GM19324 (cell line): ENCODE measurements at regions not wholly inside any gene's neighbourhood (a gene's known extent, or its start where the extent isn't known, plus 50 kb on each side); places are given as distances from the start of the nearest gene placed in this dataset.

Experiments used
- ATAC-seq: cut with Tn5 transposase; IDR thresholded peaks from one replicate; pipeline ENCODE4 v1.9.1; 2021; ENCODE audit warnings: mild to moderate bottlenecking, moderate library complexity; ENCODE audit not compliant: unreplicated experiment, low FRiP score

- no peak for ATAC-seq
Observed at GRCh38 chr5:158486566-158486965, 613.1 kb downstream of the EBF1 start.

DNA sequence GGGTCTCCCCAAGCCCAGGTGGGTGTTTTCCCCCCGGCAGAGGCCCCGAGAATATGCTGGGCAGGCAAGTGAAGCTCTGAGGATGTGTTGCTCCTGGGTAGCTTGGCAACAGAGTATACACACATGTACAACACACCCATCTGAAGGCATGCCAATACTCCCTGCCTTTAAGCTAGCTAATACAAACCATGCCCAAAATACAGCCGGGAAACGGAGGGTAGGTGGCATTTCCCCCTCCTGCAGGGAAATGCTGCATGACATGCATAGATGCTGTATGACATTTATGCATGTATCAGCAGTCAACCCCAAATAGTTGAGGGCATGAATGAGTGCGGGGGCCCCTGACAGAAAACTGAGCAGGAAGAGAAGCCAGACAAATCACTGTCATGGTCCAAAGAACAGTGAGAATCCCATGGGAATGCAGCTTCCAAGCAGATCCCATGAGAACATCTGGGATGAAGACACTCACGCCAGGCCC is 614.1 kb downstream of the EBF1 start:
- ATAC-seq: no peak

GRCh38 chr5:158485047-158485446 is 614.7 kb downstream of the EBF1 start:
- no peak for ATAC-seq

DNA sequence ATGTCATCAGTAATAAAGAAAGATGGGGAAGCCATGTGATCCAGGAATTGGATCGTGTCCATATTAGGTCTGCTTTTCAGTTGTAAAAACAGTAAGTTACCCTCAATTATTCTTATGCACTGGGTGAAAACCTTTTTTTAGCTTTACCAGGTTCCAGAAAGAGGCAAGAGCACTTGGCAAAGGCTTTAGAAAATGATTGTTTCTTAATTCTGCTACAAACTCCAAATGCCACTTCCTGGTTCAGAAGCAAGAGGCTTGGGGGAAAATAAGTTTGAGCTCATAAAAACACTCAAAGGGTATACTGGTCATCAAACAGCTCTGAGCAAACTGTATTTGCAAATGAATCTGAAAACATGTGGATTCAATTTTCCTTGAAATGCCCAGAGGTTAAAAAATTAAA is 615.6 kb downstream of the EBF1 start:
- ATAC-seq: no peak

DNA sequence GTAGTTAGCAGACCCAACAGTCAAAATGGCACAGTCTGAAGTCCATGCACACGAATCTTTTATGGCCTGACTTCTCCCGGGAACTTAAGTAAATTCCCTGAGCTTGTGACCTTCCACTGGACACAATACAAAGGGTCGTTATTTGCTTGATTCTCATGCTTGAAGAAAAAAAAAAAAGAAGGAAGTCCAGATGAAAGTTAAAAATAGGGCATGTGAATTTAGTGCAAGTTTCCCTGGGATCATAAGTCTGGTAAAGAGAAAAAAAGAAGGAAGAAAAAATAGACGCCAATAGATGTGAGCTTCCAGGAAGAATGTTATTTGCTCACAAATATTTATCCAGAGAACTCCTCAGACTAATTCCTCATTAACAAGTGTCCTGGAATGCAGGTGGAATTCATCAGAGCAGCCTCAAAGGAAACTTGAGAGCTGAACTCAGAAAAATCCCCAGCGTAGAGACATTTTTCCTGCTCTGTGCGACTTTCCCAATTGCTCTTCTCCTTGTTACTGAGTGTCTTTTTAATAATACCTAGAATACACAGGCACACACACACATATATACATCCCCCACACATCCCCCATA is 616.3 kb downstream of the EBF1 start:
- ATAC-seq: no peak

GRCh38 chr5:158482125-158482524 is 617.6 kb downstream of the EBF1 start:
- ATAC-seq: no peak

DNA sequence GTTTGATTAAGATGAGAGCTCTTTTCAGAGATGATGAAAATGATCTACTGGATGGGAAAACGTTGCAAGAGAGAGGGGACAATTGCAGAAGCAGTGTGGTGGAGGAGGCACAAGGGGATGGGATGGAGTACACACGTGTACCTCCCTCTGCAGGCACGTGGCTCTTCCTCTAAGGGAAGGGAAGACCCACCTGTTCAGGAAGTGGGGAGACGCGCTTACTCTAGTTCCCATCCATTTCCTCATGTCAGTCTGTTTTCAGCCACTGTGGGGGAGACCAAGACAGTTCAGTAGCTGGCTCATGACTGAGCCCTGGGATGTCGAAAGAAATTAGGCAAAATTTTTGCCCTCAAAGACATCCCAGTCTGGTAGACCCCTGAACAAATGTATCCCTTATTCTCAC is 619.2 kb upstream of the CLINT1 start:
- ATAC-seq: no peak

DNA sequence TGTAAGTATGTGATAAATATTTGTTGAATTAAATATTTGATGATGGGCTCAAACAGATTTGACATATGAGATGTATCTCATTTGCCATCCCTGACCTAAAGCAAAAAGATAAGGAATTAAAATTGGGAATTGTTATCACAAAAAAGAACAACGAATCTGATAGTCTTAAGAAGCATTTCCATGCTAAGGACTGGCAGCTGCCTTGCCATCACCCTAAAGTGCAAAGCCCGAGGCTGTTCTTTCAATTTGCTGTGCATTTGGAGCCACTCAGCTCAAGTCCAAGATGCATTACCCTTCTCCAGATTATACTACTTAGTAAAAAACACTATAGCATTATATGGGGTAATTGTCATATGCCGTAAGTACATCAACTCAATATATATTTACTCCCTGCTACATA is 618.3 kb upstream of the CLINT1 start:
- ATAC-seq: no peak

DNA sequence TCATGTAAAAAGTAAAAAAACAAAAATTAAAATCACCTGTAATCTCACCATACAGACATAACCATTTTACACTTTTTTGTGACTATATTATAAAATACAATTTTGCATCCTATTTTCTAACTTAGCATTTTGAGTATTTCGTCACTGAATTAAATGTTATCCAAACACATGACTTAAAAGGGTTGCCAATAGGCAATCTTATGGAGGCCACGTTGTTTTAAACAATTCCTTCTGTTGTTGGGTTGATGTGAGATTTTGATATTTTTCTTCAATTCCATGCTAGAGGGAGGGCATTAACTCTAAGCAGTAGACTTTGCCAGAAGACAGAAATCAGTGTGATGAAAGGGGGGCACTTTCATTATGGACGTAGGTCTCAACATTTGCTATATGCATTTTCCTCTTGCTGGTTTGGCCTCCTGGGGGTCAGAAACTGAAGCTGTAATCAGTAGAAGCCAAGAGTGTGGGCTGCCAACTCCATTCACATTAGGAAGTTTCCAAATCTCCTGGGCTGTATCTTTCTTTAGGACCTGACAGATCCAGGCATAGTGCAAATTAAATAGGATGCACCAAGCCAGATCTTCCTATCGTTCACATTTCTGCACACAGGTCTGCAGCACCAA is 614.2 kb upstream of the CLINT1 start:
- no peak for ATAC-seq

- no peak for ATAC-seq
Observed at GRCh38 chr5:158471535-158471924, 612.6 kb upstream of the CLINT1 start.

DNA sequence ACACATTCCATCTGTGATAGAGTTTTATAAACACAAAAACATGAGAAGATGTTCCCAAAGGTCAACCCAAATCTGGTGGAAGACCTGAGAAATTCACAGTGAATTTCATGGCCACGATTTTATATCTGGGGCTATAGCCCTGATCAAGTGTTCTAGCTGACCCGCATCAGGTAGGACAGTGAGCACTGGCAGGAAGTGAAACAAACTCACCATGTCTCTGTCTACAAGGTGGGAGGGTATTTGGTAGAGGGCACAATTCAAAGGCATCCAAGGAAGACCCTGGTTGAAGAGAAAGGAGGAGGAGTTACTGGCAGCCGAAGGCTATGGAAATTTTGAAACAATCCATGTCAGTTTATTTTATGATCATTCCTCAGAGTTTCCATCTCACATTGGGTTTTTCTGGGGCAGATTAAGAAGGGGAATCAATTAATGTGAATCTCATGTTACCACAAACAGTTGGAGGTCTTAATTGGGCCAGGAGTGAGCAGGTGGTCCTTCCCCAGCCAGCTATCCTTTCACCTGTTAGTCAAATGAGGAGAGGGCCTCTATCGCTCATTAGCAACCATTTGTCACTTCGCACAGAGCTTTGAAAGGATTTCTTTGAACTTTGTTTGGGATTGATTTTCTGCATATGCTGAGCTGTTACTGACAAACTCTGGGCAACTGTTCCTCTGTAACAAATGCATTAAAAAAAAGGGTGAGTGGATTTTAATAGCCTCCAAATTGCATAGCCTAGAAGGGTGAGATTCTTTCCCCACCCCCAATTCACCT is 612.0 kb upstream of the CLINT1 start:
- ATAC-seq: no peak

DNA sequence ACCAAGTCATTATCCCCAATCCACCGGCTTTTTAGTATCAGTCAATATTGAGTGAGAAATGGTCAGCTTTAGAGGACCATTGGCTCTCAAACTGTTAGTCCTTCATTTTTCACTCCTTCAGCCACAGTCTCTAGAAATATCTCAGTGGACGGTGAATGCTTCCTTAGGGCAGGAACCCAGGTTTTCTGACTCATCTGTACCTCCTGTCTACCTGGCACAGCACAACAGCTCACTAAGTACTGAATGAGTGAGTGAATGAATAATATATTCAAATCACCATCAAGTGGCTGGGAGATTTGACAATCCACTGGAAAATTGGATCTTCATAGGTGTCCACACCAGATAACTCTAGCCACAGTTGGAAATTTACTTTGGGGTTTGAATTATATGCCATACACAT is 609.5 kb upstream of the CLINT1 start:
- ATAC-seq: no peak

DNA sequence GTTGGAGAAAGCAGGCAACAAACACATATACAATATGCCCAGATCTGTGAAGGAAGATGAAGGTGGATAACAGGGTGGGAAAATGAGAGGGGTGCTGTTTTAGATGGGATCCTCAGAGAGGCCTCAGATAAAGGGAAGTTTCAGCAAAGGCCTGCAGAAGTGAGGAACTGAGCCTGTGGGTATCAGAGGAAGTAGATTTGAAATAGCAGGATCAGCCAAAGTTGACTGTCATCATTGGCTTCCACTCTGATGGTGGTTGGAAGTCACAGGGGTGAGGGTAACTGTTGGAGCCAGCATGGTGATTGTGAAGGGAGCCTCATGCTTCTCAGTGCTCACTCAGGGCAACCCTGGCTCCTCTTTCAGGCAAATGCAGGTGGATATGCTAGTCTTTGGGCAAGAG is 607.2 kb upstream of the CLINT1 start:
- ATAC-seq: no peak

DNA sequence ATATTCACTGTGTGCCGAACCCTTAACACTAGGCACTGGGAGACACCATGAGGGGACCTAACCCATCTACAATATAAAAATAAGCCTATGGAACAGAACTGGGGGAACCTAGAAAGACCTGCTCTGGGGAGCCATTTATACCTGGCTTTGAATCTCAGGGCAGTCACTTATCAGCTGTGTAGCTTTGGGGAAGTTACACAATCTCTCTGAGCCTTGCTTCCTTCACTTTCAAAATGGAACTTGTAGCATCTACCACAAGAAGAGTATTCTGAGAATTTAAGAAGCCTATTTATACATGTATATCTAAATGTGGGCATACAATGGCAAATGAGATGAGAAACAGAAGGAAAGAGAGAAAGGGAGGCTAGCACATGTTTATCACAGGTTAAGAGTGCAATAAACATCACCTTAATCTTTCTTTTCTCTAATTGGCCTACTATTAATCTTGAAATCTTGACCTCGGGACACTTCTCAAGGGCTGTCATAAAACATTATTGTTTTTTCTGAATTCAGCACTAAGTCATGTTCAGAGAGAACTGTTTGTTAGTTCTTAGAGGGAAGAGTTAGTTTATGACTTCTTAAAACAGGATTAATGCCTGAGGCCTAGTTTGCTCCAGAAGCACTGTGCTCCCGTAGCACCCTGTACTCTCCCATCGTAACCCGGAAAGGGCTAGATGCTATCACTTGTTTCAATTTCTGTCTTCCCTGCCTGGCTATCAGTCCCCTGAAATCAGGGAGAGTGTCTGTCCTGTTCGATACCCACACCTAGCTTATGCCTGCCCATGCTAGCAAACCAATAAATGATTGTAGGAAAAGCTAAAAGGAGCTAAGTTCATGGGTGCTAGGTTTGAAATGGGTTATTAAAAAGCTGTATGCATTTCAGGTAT is 606.4 kb upstream of the CLINT1 start:
- no peak for ATAC-seq

- no peak for ATAC-seq
Observed at GRCh38 chr5:158464383-158464782, 605.4 kb upstream of the CLINT1 start.

DNA sequence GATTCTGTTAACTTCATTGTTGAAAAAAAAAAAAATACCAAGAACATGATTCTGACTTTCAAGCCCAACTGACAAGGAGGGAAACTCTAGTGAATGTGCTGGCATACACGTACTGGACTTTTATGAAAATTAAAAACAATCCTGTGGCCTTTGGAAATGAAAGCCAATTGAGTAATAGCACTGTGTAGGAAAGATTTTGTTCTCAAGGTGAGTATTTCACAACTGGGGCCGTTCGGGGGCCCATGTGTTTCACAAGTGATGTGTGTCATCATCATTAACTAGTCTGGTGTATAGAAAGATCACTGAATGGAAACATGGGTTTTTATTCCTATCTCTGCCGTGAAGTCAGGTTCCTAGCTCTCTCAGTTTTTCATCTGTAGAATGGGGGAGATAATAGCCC is 605.0 kb upstream of the CLINT1 start:
- no peak for ATAC-seq

DNA sequence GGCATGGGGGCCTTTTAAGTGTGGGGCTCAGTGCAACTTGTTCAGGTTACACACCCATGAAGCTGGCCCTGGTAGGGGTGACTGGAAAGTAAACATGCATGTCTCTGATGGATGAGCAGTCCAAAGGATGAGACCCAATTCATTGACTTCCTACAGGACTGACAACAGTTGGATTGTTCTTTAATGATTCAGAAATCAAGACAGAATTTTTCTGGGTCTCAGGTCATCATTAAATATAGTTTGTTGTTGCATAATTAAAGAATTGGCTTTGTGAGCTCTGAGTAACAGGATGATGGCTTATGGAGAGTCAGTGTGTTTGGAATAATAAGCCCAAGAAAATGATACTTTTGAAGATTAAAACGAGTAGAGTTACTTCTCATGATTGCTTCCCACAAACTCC is 604.2 kb upstream of the CLINT1 start:
- no peak for ATAC-seq

GRCh38 chr5:158462349-158463114 is 603.6 kb upstream of the CLINT1 start:
- no peak for ATAC-seq

DNA sequence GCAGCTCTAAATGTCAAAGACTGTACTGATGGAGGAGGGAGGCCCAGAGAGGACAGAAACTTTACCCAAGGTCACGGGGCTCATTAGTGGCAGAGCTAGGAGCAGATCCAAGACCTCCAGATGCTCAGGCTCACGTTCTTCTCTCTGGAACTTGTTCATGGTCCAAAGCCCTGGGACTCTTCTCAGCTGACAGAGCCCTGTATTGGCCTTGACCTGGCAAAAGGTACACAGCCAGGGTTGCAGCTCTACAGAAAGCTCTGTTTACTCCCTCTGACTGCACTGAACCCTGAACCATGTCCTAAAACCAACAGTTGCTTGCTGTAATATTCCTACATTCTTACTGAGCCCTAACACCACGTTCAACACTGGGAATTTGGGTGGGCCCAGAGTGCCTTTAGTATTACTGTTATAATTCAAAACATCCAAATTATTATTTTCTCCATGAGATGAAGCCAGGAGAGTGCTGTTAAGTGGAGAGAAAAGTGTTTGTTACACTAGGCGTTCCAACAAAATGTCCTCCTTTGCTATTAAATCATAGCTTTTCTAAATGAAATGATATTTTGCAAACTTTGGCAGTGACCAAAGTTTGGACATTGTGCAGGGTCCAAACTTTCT is 602.4 kb upstream of the CLINT1 start:
- no peak for ATAC-seq

- no peak for ATAC-seq
Observed at GRCh38 chr5:158458086-158458485, 599.1 kb upstream of the CLINT1 start.
